Loucy (cell line): ENCODE measurements at regions not wholly inside any gene's neighbourhood (a gene's known extent, or its start where the extent isn't known, plus 50 kb on each side); places are given as distances from the start of the nearest gene placed in this dataset.

Experiments used
- EZH2phosphoT487 ChIP-seq: fragments of 200-600 bp; IDR thresholded peaks from 2 replicates; pipeline ENCODE4 v1.6.1; 2018; ENCODE audit warnings: antibody characterized with exemption, mild to moderate bottlenecking, moderate library complexity, borderline replicate concordance
- TF ChIP-seq, protein P1 (sequence below): fragments of 200-600 bp; sonication (generic); conservative IDR thresholded peaks from 2 replicates; pipeline ENCODE4 v1.5.1; 2014; ENCODE audit warnings: mild to moderate bottlenecking, antibody characterized with exemption, low read length

GRCh38 chr5:168064933-168065622 is 226.4 kb upstream of the WWC1 start:
- TF ChIP-seq, protein P1, sequence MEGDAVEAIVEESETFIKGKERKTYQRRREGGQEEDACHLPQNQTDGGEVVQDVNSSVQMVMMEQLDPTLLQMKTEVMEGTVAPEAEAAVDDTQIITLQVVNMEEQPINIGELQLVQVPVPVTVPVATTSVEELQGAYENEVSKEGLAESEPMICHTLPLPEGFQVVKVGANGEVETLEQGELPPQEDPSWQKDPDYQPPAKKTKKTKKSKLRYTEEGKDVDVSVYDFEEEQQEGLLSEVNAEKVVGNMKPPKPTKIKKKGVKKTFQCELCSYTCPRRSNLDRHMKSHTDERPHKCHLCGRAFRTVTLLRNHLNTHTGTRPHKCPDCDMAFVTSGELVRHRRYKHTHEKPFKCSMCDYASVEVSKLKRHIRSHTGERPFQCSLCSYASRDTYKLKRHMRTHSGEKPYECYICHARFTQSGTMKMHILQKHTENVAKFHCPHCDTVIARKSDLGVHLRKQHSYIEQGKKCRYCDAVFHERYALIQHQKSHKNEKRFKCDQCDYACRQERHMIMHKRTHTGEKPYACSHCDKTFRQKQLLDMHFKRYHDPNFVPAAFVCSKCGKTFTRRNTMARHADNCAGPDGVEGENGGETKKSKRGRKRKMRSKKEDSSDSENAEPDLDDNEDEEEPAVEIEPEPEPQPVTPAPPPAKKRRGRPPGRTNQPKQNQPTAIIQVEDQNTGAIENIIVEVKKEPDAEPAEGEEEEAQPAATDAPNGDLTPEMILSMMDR, result no peak
- TF ChIP-seq EZH2phosphoT487, result no peak
